A549 (cell line): ENCODE measurements at regions not wholly inside any gene's neighbourhood (a gene's known extent, or its start where the extent isn't known, plus 50 kb on each side); places are given as distances from the start of the nearest gene placed in this dataset.

ENCODE experiments used
- ATAC-seq, 2 experiments: fragments of 200-7000 bp in 1 of 2; fragments of >200 bp in 1 of 2; cut with Nextera tagmentation in 1 of 2; cut with Tn5 transposase in 1 of 2; 3 replicates each; pipeline versions ENCODE4 v1.8.0 to v1.9.1; 2018 to 2020; ENCODE audit warnings: mild to moderate bottlenecking in 1 of 2, moderate library complexity in 1 of 2
- CTCF ChIA-PET: fragments of 300-600 bp; sonication (Branson Sonifier 250); formaldehyde crosslinking; extraction: SDS; loops from one replicate; lab custom pipeline; 2021; ENCODE audit warnings: antibody characterized with exemption, inconsistent platforms; lab: Yijun Ruan, JAX
- POLR2A ChIA-PET: fragments of 350-600 bp; formaldehyde crosslinking; extraction: SDS; loops from one replicate; lab custom pipeline; 2021; ENCODE audit warnings: antibody characterized with exemption, inconsistent platforms; lab: Yijun Ruan, JAX
- DNase-seq, 2 experiments: peaks; one replicate each; pipeline versions ENCODE4 v3.0.0 to v3.0.0-alpha.2; 2011 to 2016; ENCODE audit warnings: low read depth in 1 of 2, low spot score in 1 of 2
- FAIRE-seq: peaks from 2 replicates; lab custom pipeline; 2011; peaks lifted over from hg19 to GRCh38; lab: Jason Lieb, UNC
- H3K27ac ChIP-seq, 2 experiments: fragments of >200 bp; sonication (Bioruptor Twin); formaldehyde crosslinking; 3 replicates each; pipeline ENCODE4 v1.5.1; 2016 to 2017
- H3K4me1 ChIP-seq: fragments of >200 bp; sonication (Bioruptor Twin); formaldehyde crosslinking; 3 replicates; pipeline ENCODE4 v1.6.1; 2016
- H3K4me2 ChIP-seq: fragments of >200 bp; sonication (Bioruptor Twin); formaldehyde crosslinking; 3 replicates; pipeline ENCODE4 v1.6.1; 2016
- H3K4me3 ChIP-seq: fragments of >200 bp; sonication (Bioruptor Twin); formaldehyde crosslinking; 3 replicates; pipeline ENCODE4 v1.5.1; 2016
- H3K9me3 ChIP-seq: fragments of >200 bp; sonication (Bioruptor Twin); formaldehyde crosslinking; 3 replicates; pipeline ENCODE4 v1.6.1; 2016
- CBX2 ChIP-seq: fragments of 200-600 bp; sonication (generic); IDR thresholded peaks from 2 replicates; pipeline ENCODE4 v1.6.1; 2016; ENCODE audit warnings: low read depth, mild to moderate bottlenecking, borderline replicate concordance
- CHD2 ChIP-seq: fragments of 150-350 bp; IDR thresholded peaks from 2 replicates; pipeline ENCODE4 v1.6.1; 2014; ENCODE audit warnings: low read length; ENCODE audit not compliant: partially characterized antibody
- CHD4 ChIP-seq: fragments of 200-600 bp; sonication (generic); IDR thresholded peaks from 2 replicates; pipeline ENCODE4 v1.6.1; 2016; ENCODE audit warnings: antibody characterized with exemption, mild to moderate bottlenecking, borderline replicate concordance
- EHF ChIP-seq: fragments of 250-450 bp; sonication (Bioruptor Pico); IDR thresholded peaks from 2 replicates; pipeline ENCODE4 v1.5.0; 2020; ENCODE audit warnings: mild to moderate bottlenecking
- EP300 ChIP-seq, 2 experiments: fragments of >200 bp; sonication (Bioruptor Twin); formaldehyde crosslinking; IDR thresholded peaks; 2 replicates in 1 of 2; 3 replicates in 1 of 2; pipeline ENCODE4 v1.6.1; 2016 to 2017
- FOSL2 ChIP-seq, 2 experiments: fragments of 450-650 bp in 1 of 2; fragments of >200 bp in 1 of 2; sonication (Bioruptor Twin) in 1 of 2; formaldehyde crosslinking; IDR thresholded peaks; 2 replicates each; pipeline versions ENCODE4 v1.5.0 to v1.6.1; 2016 to 2020; ENCODE audit warnings: mild to moderate bottlenecking in 1 of 2, moderate library complexity in 1 of 2
- HOXA7 ChIP-seq: fragments of 250-450 bp; sonication (Bioruptor Pico); IDR thresholded peaks from 2 replicates; pipeline ENCODE4 v1.5.0; 2020; ENCODE audit warnings: mild to moderate bottlenecking, moderate library complexity
- JUNB ChIP-seq: fragments of >200 bp; sonication (Bioruptor Twin); formaldehyde crosslinking; IDR thresholded peaks from 2 replicates; pipeline ENCODE4 v1.6.1; 2016
- KDM5A ChIP-seq: fragments of 200-600 bp; sonication (generic); IDR thresholded peaks from 2 replicates; pipeline ENCODE4 v1.6.1; 2016; ENCODE audit warnings: antibody characterized with exemption, mild to moderate bottlenecking
- NPAS2 ChIP-seq: fragments of 250-450 bp; sonication (Bioruptor Pico); IDR thresholded peaks from 2 replicates; pipeline ENCODE4 v1.8.0; 2022; ENCODE audit warnings: mild to moderate bottlenecking, moderate library complexity, borderline replicate concordance
- NR3C1 ChIP-seq: fragments of >200 bp; sonication (Bioruptor Twin); formaldehyde crosslinking; IDR thresholded peaks from 3 replicates; pipeline ENCODE4 v1.6.1; 2017
- PHF8 ChIP-seq: fragments of 200-600 bp; sonication (generic); IDR thresholded peaks from 2 replicates; pipeline ENCODE4 v1.6.1; 2016; ENCODE audit warnings: low read depth, mild to moderate bottlenecking, antibody characterized with exemption, moderate library complexity, borderline replicate concordance
- RAD21 ChIP-seq, 2 experiments: fragments of >200 bp in 1 of 2; sonication (Bioruptor Twin) in 1 of 2; formaldehyde crosslinking in 1 of 2; IDR thresholded peaks in 1 of 2; conservative IDR thresholded peaks in 1 of 2; 2 replicates in 1 of 2; 3 replicates in 1 of 2; pipeline ENCODE4 v1.6.1; 2012 to 2018; ENCODE audit warnings: inconsistent platforms in 1 of 2
- RFX5 ChIP-seq: fragments of 450-650 bp; IDR thresholded peaks from 2 replicates; pipeline ENCODE4 v1.7.1; 2014; ENCODE audit warnings: antibody characterized with exemption, mild to moderate bottlenecking, moderate library complexity
- RNF2 ChIP-seq: fragments of 200-600 bp; sonication (generic); IDR thresholded peaks from 2 replicates; pipeline ENCODE4 v1.6.1; 2016; ENCODE audit warnings: low read depth, mild to moderate bottlenecking, antibody characterized with exemption, moderate library complexity, borderline replicate concordance
- TFCP2L1 ChIP-seq: fragments of 250-450 bp; sonication (Bioruptor Pico); IDR thresholded peaks from 2 replicates; pipeline ENCODE4 v1.5.0; 2021; ENCODE audit warnings: mild to moderate bottlenecking
- ZFP36 ChIP-seq: fragments of 450-650 bp; IDR thresholded peaks from 2 replicates; pipeline ENCODE4 v1.6.1; 2014; ENCODE audit warnings: borderline replicate concordance; ENCODE audit not compliant: partially characterized antibody
- ZNF302 ChIP-seq: fragments of 250-450 bp; sonication (Bioruptor Pico); IDR thresholded peaks from 2 replicates; pipeline ENCODE4 v1.9.0; 2021; ENCODE audit warnings: inconsistent platforms, mild to moderate bottlenecking, moderate library complexity
- ZSCAN20 ChIP-seq: fragments of 250-450 bp; sonication (Bioruptor Pico); IDR thresholded peaks from 2 replicates; pipeline ENCODE4 v1.8.0; 2022; ENCODE audit warnings: mild to moderate bottlenecking, moderate library complexity
- whole genome bisulfite sequencing: methylation state at CpG from one replicate; pipeline ENCODE4 v1.1.6; 2017; ENCODE audit errors: missing lambda C conversion rate; 5-methylcytosine and 5-hydroxymethylcytosine counted together
- TF ChIP-seq, protein P1 (sequence below): fragments of 250-450 bp; sonication (Bioruptor Pico); IDR thresholded peaks from 2 replicates; pipeline ENCODE4 v1.5.0; 2021; ENCODE audit warnings: mild to moderate bottlenecking, moderate library complexity, borderline replicate concordance

GRCh38 chr14:47988175-47988574, 312.8 kb upstream of the MDGA2 start:
- Histone ChIP-seq H3K4me1 (no peaks in the 10 kb centered on the region), H3K9me3 (no peaks in the 10 kb centered on the region), H3K4me2 (no peak overlapping the region), H3K27ac (no peak overlapping the region), H3K4me3 (no peak overlapping the region)
- WGBS: 1% methylated on average over 2 of the region's 2 CpGs
- FAIRE-seq (no peak), DNase-seq (no peak), ATAC-seq (no peak)
- TF ChIP-seq ZSCAN20 (CRISPR knock-in tag) (no peak), PHF8 (no peak), EHF (CRISPR knock-in tag) (no peak), CHD4 (no peak), RNF2 (no peak), EP300 (IDR thresholded peaks at IDR 0.05) (no peak), KDM5A (no peak)
- TF ChIP-seq, protein P1, sequence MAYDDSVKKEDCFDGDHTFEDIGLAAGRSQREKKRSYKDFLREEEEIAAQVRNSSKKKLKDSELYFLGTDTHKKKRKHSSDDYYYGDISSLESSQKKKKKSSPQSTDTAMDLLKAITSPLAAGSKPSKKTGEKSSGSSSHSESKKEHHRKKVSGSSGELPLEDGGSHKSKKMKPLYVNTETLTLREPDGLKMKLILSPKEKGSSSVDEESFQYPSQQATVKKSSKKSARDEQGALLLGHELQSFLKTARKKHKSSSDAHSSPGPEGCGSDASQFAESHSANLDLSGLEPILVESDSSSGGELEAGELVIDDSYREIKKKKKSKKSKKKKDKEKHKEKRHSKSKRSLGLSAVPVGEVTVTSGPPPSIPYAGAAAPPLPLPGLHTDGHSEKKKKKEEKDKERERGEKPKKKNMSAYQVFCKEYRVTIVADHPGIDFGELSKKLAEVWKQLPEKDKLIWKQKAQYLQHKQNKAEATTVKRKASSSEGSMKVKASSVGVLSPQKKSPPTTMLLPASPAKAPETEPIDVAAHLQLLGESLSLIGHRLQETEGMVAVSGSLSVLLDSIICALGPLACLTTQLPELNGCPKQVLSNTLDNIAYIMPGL (CRISPR knock-in tag): no peak
- ChIA-PET CTCF (no interaction called here), POLR2A (no interaction called here)

- ChIA-PET CTCF (no interaction called here), POLR2A (no interaction called here)
- Histone ChIP-seq H3K9me3 (no peaks in the 10 kb centered on the region), H3K4me1 (no peaks in the 10 kb centered on the region), H3K4me3 (no peak overlapping the region), H3K4me2 (no peak overlapping the region), H3K27ac (no peak overlapping the region)
- ATAC-seq (no peak), FAIRE-seq (no peak), DNase-seq (no peak)
- TF ChIP-seq CHD2 (no peak), NR3C1 (no peak), ZNF302 (CRISPR knock-in tag) (no peak), TFCP2L1 (CRISPR knock-in tag) (no peak), HOXA7 (CRISPR knock-in tag) (no peak), EP300 (IDR thresholded peaks at IDR 0.05) (no peak)
These were observed 303.5 kb upstream of the MDGA2 start for GRCh38 chr14:47978871-47979270.

- WGBS: 13% methylated on average over 2 of the region's 2 CpGs
- H3K4me3 ChIP-seq: no peak overlapping the region
- CTCF ChIA-PET: no interaction called here
- ATAC-seq: no peak
- TF ChIP-seq ZNF302 (CRISPR knock-in tag) (no peak), CHD4 (no peak), FOSL2 (IDR thresholded peaks at IDR 0.05) (no peak), FOSL2 (CRISPR knock-in tag; IDR thresholded peaks at IDR 0.05) (no peak), RFX5 (no peak), JUNB (no peak), NPAS2 (CRISPR knock-in tag) (no peak), CBX2 (no peak), HOXA7 (CRISPR knock-in tag) (no peak), RAD21 (conservative IDR thresholded peaks at IDR 0.05 in 1 of 2, IDR thresholded peaks at IDR 0.05 in 1 of 2) (no peak), RNF2 (no peak), ZFP36 (no peak)
- TF ChIP-seq, protein P1 (CRISPR knock-in tag): no peak
- TF ChIP-seq, all 56 proteins: peak for 0
- Histone ChIP-seq H3K4me1 (no peaks in the 10 kb centered on the region), H3K4me2 (no peak overlapping the region), H3K27ac (no peak overlapping the region), H3K9me3 (0 out of 3 replicates have a peak, but pooled peaks cover 3% of the 10 kb centered on the region)
- no peak for FAIRE-seq
- POLR2A ChIA-PET: no interaction called here
- no peak for DNase-seq
These were observed 300.7 kb upstream of the MDGA2 start for GRCh38 chr14:47976139-47976538.
